CD4-positive, alpha-beta T cell treated with Interleukin-4 for 1 hour (primary cell): ENCODE measurements at regions not wholly inside any gene's neighbourhood (a gene's known extent, or its start where the extent isn't known, plus 50 kb on each side); places are given as distances from the start of the nearest gene placed in this dataset.
A peak's percentile ranks its signal among the peaks of the same experiment; 100 is the strongest.
"Not testable (repeated sequence)": the region's sequence is repeated elsewhere in the genome, so short reads cannot be mapped to it uniquely, and the experiment has no call there.

ENCODE experiments used
- DNase-seq, 2 donors: peaks; one replicate each; pipeline ENCODE4 v3.0.0-alpha.2; 2020 to 2022

- not testable (repeated sequence) for DNase-seq
Measured at GRCh38 chr3:20370273-20371063, 184.5 kb upstream of the SGO1 start.

GRCh38 chr3:20361000-20361399 lies 175.0 kb upstream of the SGO1 start:
- DNase-seq: no peak

GRCh38 chr3:20353286-20353685 lies 167.3 kb upstream of the SGO1 start:
- DNase-seq: no peak

- no peak for DNase-seq
Measured at GRCh38 chr3:20352546-20353179, 166.7 kb upstream of the SGO1 start.

- no peak for DNase-seq
Measured at GRCh38 chr3:20350449-20350848, 164.4 kb upstream of the SGO1 start.

GRCh38 chr3:20346916-20347315 lies 160.9 kb upstream of the SGO1 start:
- no peak for DNase-seq

GRCh38 chr3:20346369-20346768 lies 160.4 kb upstream of the SGO1 start:
- DNase-seq: no peak

- DNase-seq: no peak
Measured at GRCh38 chr3:20344400-20344959, 158.5 kb upstream of the SGO1 start.

- DNase-seq: no peak
Measured at GRCh38 chr3:20343790-20344189, 157.8 kb upstream of the SGO1 start.

- peak; percentile 42 to 65 for DNase-seq
Measured at GRCh38 chr3:20340324-20340928, 154.4 kb upstream of the SGO1 start.

- no peak for DNase-seq
Measured at GRCh38 chr3:20336572-20336971, 150.6 kb upstream of the SGO1 start.

GRCh38 chr3:20334842-20335241 lies 148.8 kb upstream of the SGO1 start:
- DNase-seq: no peak

- no peak for DNase-seq
Measured at GRCh38 chr3:20327889-20328288, 141.9 kb upstream of the SGO1 start.

GRCh38 chr3:20326541-20326940 lies 140.5 kb upstream of the SGO1 start:
- DNase-seq: no peak

GRCh38 chr3:20325563-20325962 lies 139.6 kb upstream of the SGO1 start:
- DNase-seq: no peak

- DNase-seq: no peak
Measured at GRCh38 chr3:20324664-20325478, 138.9 kb upstream of the SGO1 start.

GRCh38 chr3:20323307-20323927 lies 137.4 kb upstream of the SGO1 start:
- no peak for DNase-seq

GRCh38 chr3:20322085-20322484 lies 136.1 kb upstream of the SGO1 start:
- DNase-seq: no peak

GRCh38 chr3:20321391-20322047 lies 135.5 kb upstream of the SGO1 start:
- no peak for DNase-seq

- no peak for DNase-seq
Measured at GRCh38 chr3:20320489-20320888, 134.5 kb upstream of the SGO1 start.

- no peak for DNase-seq
Measured at GRCh38 chr3:20319551-20319950, 133.5 kb upstream of the SGO1 start.

- DNase-seq: no peak
Measured at GRCh38 chr3:20317616-20318015, 131.6 kb upstream of the SGO1 start.
